ENCODE measurements at regions not wholly inside any gene's neighbourhood (a gene's known extent, or its start where the extent isn't known, plus 50 kb on each side); places are given as distances from the start of the nearest gene placed in this dataset.
A peak's percentile ranks its signal among the peaks of the same experiment; 100 is the strongest.
"Not testable (repeated sequence)": the region's sequence is repeated elsewhere in the genome, so short reads cannot be mapped to it uniquely, and the experiment has no call there.

- Histone ChIP-seq H3K9me3 (replicated peaks; ENCODE audit: control insufficient read depth, low read depth, low read length) (no peaks in the 10 kb centered on the region), H3K27me3 (ENCODE audit: control insufficient read depth, insufficient read depth, low read length) (no peaks in the 10 kb centered on the region), H3K36me3 (ENCODE audit: control insufficient read depth, insufficient read depth, low read length) (no peaks in the 10 kb centered on the region), H3K4me3 (ENCODE audit: low read length) (no peak overlapping the region), H3K4me1 (ENCODE audit: control insufficient read depth, insufficient read depth, low read length) (peaks cover 13% of the 10 kb centered on the region), H3K27ac (ENCODE audit: low read length) (no peak overlapping the region)
- WGBS (ENCODE audit: insufficient coverage) = no CpG with 5 or more reads among the region's 2 CpGs
- DNase-seq = no peak
Observed at GRCh38 chr5:116732591-116732990, 158.0 kb upstream of the SEMA6A start.

GRCh38 chr5:116731432-116731831, 156.8 kb upstream of the SEMA6A start:
- H3K9me3 ChIP-seq (replicated peaks; ENCODE audit: control insufficient read depth, low read depth, low read length) = no peaks in the 10 kb centered on the region
- no peak for DNase-seq
- no peak overlapping the region for H3K27ac ChIP-seq (ENCODE audit: low read length)
- H3K36me3 ChIP-seq (ENCODE audit: control insufficient read depth, insufficient read depth, low read length) = no peaks in the 10 kb centered on the region
- H3K27me3 ChIP-seq (ENCODE audit: control insufficient read depth, insufficient read depth, low read length) = no peaks in the 10 kb centered on the region
- no peak overlapping the region for H3K4me3 ChIP-seq (ENCODE audit: low read length)
- WGBS (ENCODE audit: insufficient coverage) = no CpG with 5 or more reads among the region's 2 CpGs
- peaks cover 11% of the 10 kb centered on the region for H3K4me1 ChIP-seq (ENCODE audit: control insufficient read depth, insufficient read depth, low read length)

- H3K9me3 ChIP-seq (replicated peaks; ENCODE audit: control insufficient read depth, low read depth, low read length) = no peaks in the 10 kb centered on the region
- H3K4me3 ChIP-seq (ENCODE audit: low read length) = no peak overlapping the region
Observed at GRCh38 chr5:116730706-116731105, 156.1 kb upstream of the SEMA6A start.

GRCh38 chr5:116730185-116730584, 155.6 kb upstream of the SEMA6A start:
- peak; percentile 86 for DNase-seq
- H3K36me3 ChIP-seq (ENCODE audit: control insufficient read depth, insufficient read depth, low read length) = no peaks in the 10 kb centered on the region
- no peak overlapping the region for H3K4me3 ChIP-seq (ENCODE audit: low read length)
- peaks cover 11% of the 10 kb centered on the region for H3K4me1 ChIP-seq (ENCODE audit: control insufficient read depth, insufficient read depth, low read length)
- H3K27ac ChIP-seq (ENCODE audit: low read length) = no peak overlapping the region
- H3K27me3 ChIP-seq (ENCODE audit: control insufficient read depth, insufficient read depth, low read length) = no peaks in the 10 kb centered on the region
- no peaks in the 10 kb centered on the region for H3K9me3 ChIP-seq (replicated peaks; ENCODE audit: control insufficient read depth, low read depth, low read length)
- no CpG with 5 or more reads among the region's 1 CpG for WGBS (ENCODE audit: insufficient coverage)

More at GRCh38 chr5:116730706-116731105, 156.1 kb upstream of the SEMA6A start:
- 20% methylated on average over 3 of the region's 5 CpGs for WGBS (ENCODE audit: insufficient coverage)
- H3K4me1 ChIP-seq (ENCODE audit: control insufficient read depth, insufficient read depth, low read length) = peaks cover 11% of the 10 kb centered on the region
- no peaks in the 10 kb centered on the region for H3K27me3 ChIP-seq (ENCODE audit: control insufficient read depth, insufficient read depth, low read length)
- H3K36me3 ChIP-seq (ENCODE audit: control insufficient read depth, insufficient read depth, low read length) = no peaks in the 10 kb centered on the region
- peak; percentile 94 for DNase-seq
- H3K27ac ChIP-seq (ENCODE audit: low read length) = peak overlapping the region; percentile 38

GRCh38 chr5:116727248-116727647, 152.6 kb upstream of the SEMA6A start:
- Histone ChIP-seq H3K36me3 (ENCODE audit: control insufficient read depth, insufficient read depth, low read length) (no peaks in the 10 kb centered on the region), H3K27me3 (ENCODE audit: control insufficient read depth, insufficient read depth, low read length) (no peaks in the 10 kb centered on the region), H3K9me3 (replicated peaks; ENCODE audit: control insufficient read depth, low read depth, low read length) (no peaks in the 10 kb centered on the region), H3K4me3 (ENCODE audit: low read length) (no peak overlapping the region), H3K4me1 (ENCODE audit: control insufficient read depth, insufficient read depth, low read length) (no peaks in the 10 kb centered on the region), H3K27ac (ENCODE audit: low read length) (no peak overlapping the region)
- WGBS (ENCODE audit: insufficient coverage) = 89% methylated on average over 1 of the region's 2 CpGs
- no peak for DNase-seq

GRCh38 chr5:116726180-116726579, 151.6 kb upstream of the SEMA6A start:
- not testable (repeated sequence) for DNase-seq; H3K27me3 ChIP-seq (ENCODE audit: control insufficient read depth, insufficient read depth, low read length); H3K9me3 ChIP-seq (replicated peaks; ENCODE audit: control insufficient read depth, low read depth, low read length); H3K27ac ChIP-seq (ENCODE audit: low read length); H3K4me3 ChIP-seq (ENCODE audit: low read length); H3K4me1 ChIP-seq (ENCODE audit: control insufficient read depth, insufficient read depth, low read length); H3K36me3 ChIP-seq (ENCODE audit: control insufficient read depth, insufficient read depth, low read length)
- 100% methylated on average over 2 of the region's 2 CpGs for WGBS (ENCODE audit: insufficient coverage)

GRCh38 chr5:116724971-116725370, 150.3 kb upstream of the SEMA6A start:
- Histone ChIP-seq H3K36me3 (ENCODE audit: control insufficient read depth, insufficient read depth, low read length) (no peaks in the 10 kb centered on the region), H3K4me3 (ENCODE audit: low read length) (no peak overlapping the region), H3K9me3 (replicated peaks; ENCODE audit: control insufficient read depth, low read depth, low read length) (no peaks in the 10 kb centered on the region), H3K4me1 (ENCODE audit: control insufficient read depth, insufficient read depth, low read length) (no peaks in the 10 kb centered on the region), H3K27ac (ENCODE audit: low read length) (no peak overlapping the region), H3K27me3 (ENCODE audit: control insufficient read depth, insufficient read depth, low read length) (no peaks in the 10 kb centered on the region)
- WGBS (ENCODE audit: insufficient coverage) = no CpG with 5 or more reads among the region's 2 CpGs
- no peak for DNase-seq

GRCh38 chr5:116722651-116723050, 148.0 kb upstream of the SEMA6A start:
- Histone ChIP-seq H3K27me3 (ENCODE audit: control insufficient read depth, insufficient read depth, low read length) (no peaks in the 10 kb centered on the region), H3K9me3 (replicated peaks; ENCODE audit: control insufficient read depth, low read depth, low read length) (no peaks in the 10 kb centered on the region), H3K27ac (ENCODE audit: low read length) (no peak overlapping the region), H3K36me3 (ENCODE audit: control insufficient read depth, insufficient read depth, low read length) (no peaks in the 10 kb centered on the region), H3K4me1 (ENCODE audit: control insufficient read depth, insufficient read depth, low read length) (no peaks in the 10 kb centered on the region), H3K4me3 (ENCODE audit: low read length) (no peak overlapping the region)
- DNase-seq = no peak
- 73% methylated on average over 4 of the region's 5 CpGs for WGBS (ENCODE audit: insufficient coverage)

GRCh38 chr5:116719106-116719505, 144.5 kb upstream of the SEMA6A start:
- H3K36me3 ChIP-seq (ENCODE audit: control insufficient read depth, insufficient read depth, low read length) = no peaks in the 10 kb centered on the region
- H3K4me1 ChIP-seq (ENCODE audit: control insufficient read depth, insufficient read depth, low read length) = no peaks in the 10 kb centered on the region
- WGBS (ENCODE audit: insufficient coverage) = no CpG with 5 or more reads among the region's 2 CpGs
- no peak for DNase-seq
- no peaks in the 10 kb centered on the region for H3K9me3 ChIP-seq (replicated peaks; ENCODE audit: control insufficient read depth, low read depth, low read length)
- H3K27me3 ChIP-seq (ENCODE audit: control insufficient read depth, insufficient read depth, low read length) = no peaks in the 10 kb centered on the region
- H3K4me3 ChIP-seq (ENCODE audit: low read length) = no peak overlapping the region
- no peak overlapping the region for H3K27ac ChIP-seq (ENCODE audit: low read length)

GRCh38 chr5:116718317-116718716, 143.7 kb upstream of the SEMA6A start:
- DNase-seq = no peak
- Histone ChIP-seq H3K36me3 (ENCODE audit: control insufficient read depth, insufficient read depth, low read length) (no peaks in the 10 kb centered on the region), H3K9me3 (replicated peaks; ENCODE audit: control insufficient read depth, low read depth, low read length) (no peaks in the 10 kb centered on the region), H3K4me3 (ENCODE audit: low read length) (no peak overlapping the region), H3K4me1 (ENCODE audit: control insufficient read depth, insufficient read depth, low read length) (no peaks in the 10 kb centered on the region), H3K27me3 (ENCODE audit: control insufficient read depth, insufficient read depth, low read length) (no peaks in the 10 kb centered on the region), H3K27ac (ENCODE audit: low read length) (no peak overlapping the region)

GRCh38 chr5:116709082-116709481, 134.5 kb upstream of the SEMA6A start:
- Histone ChIP-seq H3K9me3 (replicated peaks; ENCODE audit: control insufficient read depth, low read depth, low read length) (no peaks in the 10 kb centered on the region), H3K4me3 (ENCODE audit: low read length) (no peak overlapping the region), H3K4me1 (ENCODE audit: control insufficient read depth, insufficient read depth, low read length) (no peaks in the 10 kb centered on the region), H3K27me3 (ENCODE audit: control insufficient read depth, insufficient read depth, low read length) (no peaks in the 10 kb centered on the region), H3K27ac (ENCODE audit: low read length) (no peak overlapping the region), H3K36me3 (ENCODE audit: control insufficient read depth, insufficient read depth, low read length) (no peaks in the 10 kb centered on the region)
- WGBS (ENCODE audit: insufficient coverage) = 100% methylated on average over 1 of the region's 5 CpGs
- DNase-seq = no peak

Measured in muscle of leg (tissue), 3 donors.